ENCODE measurements at regions not wholly inside any gene's neighbourhood (a gene's known extent, or its start where the extent isn't known, plus 50 kb on each side); places are given as distances from the start of the nearest gene placed in this dataset.
"Not testable (repeated sequence)": the region's sequence is repeated elsewhere in the genome, so short reads cannot be mapped to it uniquely, and the experiment has no call there.

- H3K79me2 ChIP-seq (replicated peaks; ENCODE audit: insufficient read depth, low read length), result no peaks in the 10 kb centered on the region
- no peak overlapping the region for H3K9ac ChIP-seq (ENCODE audit: low read length)
- no peaks in the 10 kb centered on the region for H3K36me3 ChIP-seq (ENCODE audit: insufficient read depth, low read length)
- no peaks in the 10 kb centered on the region for H3K9me2 ChIP-seq (ENCODE audit: insufficient read depth, low read length)
- H3K4me2 ChIP-seq (ENCODE audit: low read length), result no peak overlapping the region
- H2AFZ ChIP-seq (ENCODE audit: low read depth, low read length), result no peak overlapping the region
- no peak for TF ChIP-seq TAF1 (IDR thresholded peaks at IDR 0.05; ENCODE audit: low read depth)
- TF ChIP-seq, protein P1, sequence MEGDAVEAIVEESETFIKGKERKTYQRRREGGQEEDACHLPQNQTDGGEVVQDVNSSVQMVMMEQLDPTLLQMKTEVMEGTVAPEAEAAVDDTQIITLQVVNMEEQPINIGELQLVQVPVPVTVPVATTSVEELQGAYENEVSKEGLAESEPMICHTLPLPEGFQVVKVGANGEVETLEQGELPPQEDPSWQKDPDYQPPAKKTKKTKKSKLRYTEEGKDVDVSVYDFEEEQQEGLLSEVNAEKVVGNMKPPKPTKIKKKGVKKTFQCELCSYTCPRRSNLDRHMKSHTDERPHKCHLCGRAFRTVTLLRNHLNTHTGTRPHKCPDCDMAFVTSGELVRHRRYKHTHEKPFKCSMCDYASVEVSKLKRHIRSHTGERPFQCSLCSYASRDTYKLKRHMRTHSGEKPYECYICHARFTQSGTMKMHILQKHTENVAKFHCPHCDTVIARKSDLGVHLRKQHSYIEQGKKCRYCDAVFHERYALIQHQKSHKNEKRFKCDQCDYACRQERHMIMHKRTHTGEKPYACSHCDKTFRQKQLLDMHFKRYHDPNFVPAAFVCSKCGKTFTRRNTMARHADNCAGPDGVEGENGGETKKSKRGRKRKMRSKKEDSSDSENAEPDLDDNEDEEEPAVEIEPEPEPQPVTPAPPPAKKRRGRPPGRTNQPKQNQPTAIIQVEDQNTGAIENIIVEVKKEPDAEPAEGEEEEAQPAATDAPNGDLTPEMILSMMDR (IDR thresholded peaks at IDR 0.05; ENCODE audit: poor library complexity, severe bottlenecking), result no peak
- TF ChIP-seq POLR2AphosphoS5 (IDR thresholded peaks at IDR 0.05), result no peak
- TF ChIP-seq MXI1 (conservative IDR thresholded peaks at IDR 0.05; ENCODE audit: poor library complexity, severe bottlenecking), result no peak
- no peak for TF ChIP-seq RAD21 (conservative IDR thresholded peaks at IDR 0.05)
- TF ChIP-seq EP300 (conservative IDR thresholded peaks at IDR 0.05; ENCODE audit: poor library complexity, severe bottlenecking), result no peak
- TF ChIP-seq, protein P2, sequence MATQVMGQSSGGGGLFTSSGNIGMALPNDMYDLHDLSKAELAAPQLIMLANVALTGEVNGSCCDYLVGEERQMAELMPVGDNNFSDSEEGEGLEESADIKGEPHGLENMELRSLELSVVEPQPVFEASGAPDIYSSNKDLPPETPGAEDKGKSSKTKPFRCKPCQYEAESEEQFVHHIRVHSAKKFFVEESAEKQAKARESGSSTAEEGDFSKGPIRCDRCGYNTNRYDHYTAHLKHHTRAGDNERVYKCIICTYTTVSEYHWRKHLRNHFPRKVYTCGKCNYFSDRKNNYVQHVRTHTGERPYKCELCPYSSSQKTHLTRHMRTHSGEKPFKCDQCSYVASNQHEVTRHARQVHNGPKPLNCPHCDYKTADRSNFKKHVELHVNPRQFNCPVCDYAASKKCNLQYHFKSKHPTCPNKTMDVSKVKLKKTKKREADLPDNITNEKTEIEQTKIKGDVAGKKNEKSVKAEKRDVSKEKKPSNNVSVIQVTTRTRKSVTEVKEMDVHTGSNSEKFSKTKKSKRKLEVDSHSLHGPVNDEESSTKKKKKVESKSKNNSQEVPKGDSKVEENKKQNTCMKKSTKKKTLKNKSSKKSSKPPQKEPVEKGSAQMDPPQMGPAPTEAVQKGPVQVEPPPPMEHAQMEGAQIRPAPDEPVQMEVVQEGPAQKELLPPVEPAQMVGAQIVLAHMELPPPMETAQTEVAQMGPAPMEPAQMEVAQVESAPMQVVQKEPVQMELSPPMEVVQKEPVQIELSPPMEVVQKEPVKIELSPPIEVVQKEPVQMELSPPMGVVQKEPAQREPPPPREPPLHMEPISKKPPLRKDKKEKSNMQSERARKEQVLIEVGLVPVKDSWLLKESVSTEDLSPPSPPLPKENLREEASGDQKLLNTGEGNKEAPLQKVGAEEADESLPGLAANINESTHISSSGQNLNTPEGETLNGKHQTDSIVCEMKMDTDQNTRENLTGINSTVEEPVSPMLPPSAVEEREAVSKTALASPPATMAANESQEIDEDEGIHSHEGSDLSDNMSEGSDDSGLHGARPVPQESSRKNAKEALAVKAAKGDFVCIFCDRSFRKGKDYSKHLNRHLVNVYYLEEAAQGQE (IDR thresholded peaks at IDR 0.05; ENCODE audit: borderline replicate concordance), result no peak
- no peak for TF ChIP-seq SMC3 (conservative IDR thresholded peaks at IDR 0.05; ENCODE audit: poor library complexity)
- no peak for TF ChIP-seq EZH2 (IDR thresholded peaks at IDR 0.05; ENCODE audit: borderline replicate concordance, insufficient read depth, low read length, poor library complexity, severe bottlenecking)
- no peaks in the 10 kb centered on the region for H4K20me1 ChIP-seq (ENCODE audit: insufficient read depth)
- no peaks in the 10 kb centered on the region for H3K27me3 ChIP-seq (ENCODE audit: insufficient read depth, low read depth, low read length)
- no peak overlapping the region for H3K27ac ChIP-seq (ENCODE audit: low read length)
- no peaks in the 10 kb centered on the region for H3K9me3 ChIP-seq (ENCODE audit: low read length)
- H3F3A ChIP-seq (ENCODE audit: insufficient read depth, low read length, poor library complexity, severe bottlenecking), result no peaks in the 10 kb centered on the region
- no peak overlapping the region for H3K4me3 ChIP-seq (ENCODE audit: low read length)
Observed at GRCh38 chr15:26115229-26115943, 252.3 kb upstream of the ATP10A start.

GRCh38 chr15:26114128-26114527 lies 251.0 kb upstream of the ATP10A start:
- H4K20me1 ChIP-seq (ENCODE audit: insufficient read depth); H3F3A ChIP-seq (ENCODE audit: insufficient read depth, low read length, poor library complexity, severe bottlenecking); H3K36me3 ChIP-seq (ENCODE audit: insufficient read depth, low read length); H3K4me3 ChIP-seq (ENCODE audit: low read length); H3K27me3 ChIP-seq (ENCODE audit: insufficient read depth, low read depth, low read length); H2AFZ ChIP-seq (ENCODE audit: low read depth, low read length); H3K27ac ChIP-seq (ENCODE audit: low read length); H3K9me3 ChIP-seq (ENCODE audit: low read length); H3K79me2 ChIP-seq (replicated peaks; ENCODE audit: insufficient read depth, low read length); H3K9ac ChIP-seq (ENCODE audit: low read length); H3K4me2 ChIP-seq (ENCODE audit: low read length); H3K9me2 ChIP-seq (ENCODE audit: insufficient read depth, low read length): not testable (repeated sequence)

All from neural cell (in vitro differentiated cells).